Naive B cell (primary cell): ENCODE measurements at regions not wholly inside any gene's neighbourhood (a gene's known extent, or its start where the extent isn't known, plus 50 kb on each side); places are given as distances from the start of the nearest gene placed in this dataset.

Experiments
- ATAC-seq, 2 donors: fragments of 150-1000 bp; cut with Tn5 transposase; 2 replicates each; pipeline ENCODE4 v1.10.0; 2021; ENCODE audit warnings: low read depth in 2 of 2, mild to moderate bottlenecking in 2 of 2, moderate library complexity in 2 of 2
- DNase-seq: peaks from one replicate; pipeline ENCODE4 v3.0.0; 2022
- H3K27ac Mint-ChIP-seq, 6 donors: one replicate each; pipeline ENCODE4 v1.8.0; 2020 to 2022; ENCODE audit warnings: mild to moderate bottlenecking in 6 of 6, mixed read lengths in 6 of 6, moderate library complexity in 5 of 6, inconsistent platforms in 2 of 6
- H3K27me3 Mint-ChIP-seq, 3 donors: one replicate each; pipeline ENCODE4 v1.8.0; 2021 to 2022; ENCODE audit warnings: mixed read lengths in 3 of 3, mild to moderate bottlenecking in 1 of 3
- H3K36me3 Mint-ChIP-seq, 2 donors: one replicate each; pipeline ENCODE4 v1.8.0; 2020 to 2022; ENCODE audit warnings: mixed read lengths in 2 of 2, inconsistent platforms in 1 of 2, mild to moderate bottlenecking in 1 of 2
- H3K4me1 Mint-ChIP-seq, 3 donors: one replicate each; pipeline ENCODE4 v1.8.0; 2020 to 2022; ENCODE audit warnings: mixed read lengths in 3 of 3, inconsistent platforms in 1 of 3, mild to moderate bottlenecking in 1 of 3, moderate library complexity in 1 of 3
- H3K4me3 Mint-ChIP-seq, 8 donors: one replicate each; pipeline ENCODE4 v1.8.0; 2020 to 2022; ENCODE audit warnings: mild to moderate bottlenecking in 8 of 8, mixed read lengths in 8 of 8, moderate library complexity in 8 of 8, inconsistent platforms in 2 of 8
- H3K9me3 Mint-ChIP-seq, 7 donors: one replicate each; pipeline ENCODE4 v1.8.0; 2020 to 2022; ENCODE audit warnings: mixed read lengths in 7 of 7, mild to moderate bottlenecking in 5 of 7, inconsistent platforms in 2 of 7, moderate library complexity in 1 of 7

GRCh38 chr5:89280103-89281037 is 397.4 kb upstream of the MEF2C start:
- peaks cover 47 to 80% (median 79%) of the 10 kb centered on the region in 3 donors for H3K4me1 Mint-ChIP-seq
- DNase-seq (no peak), ATAC-seq (no peak)
- H3K27ac Mint-ChIP-seq, result peak overlapping the region in 1 of 6 donors; percentile 13
- no peaks in the 10 kb centered on the region for H3K27me3 Mint-ChIP-seq
- peaks cover 0 to 13% (median 9%) of the 10 kb centered on the region in 7 donors for H3K9me3 Mint-ChIP-seq
- H3K36me3 Mint-ChIP-seq, result peaks cover 9 to 16% of the 10 kb centered on the region in 2 donors
- H3K4me3 Mint-ChIP-seq, result peak overlapping the region in 5 of 8 donors; percentile 1 to 72 (median 44)

DNA sequence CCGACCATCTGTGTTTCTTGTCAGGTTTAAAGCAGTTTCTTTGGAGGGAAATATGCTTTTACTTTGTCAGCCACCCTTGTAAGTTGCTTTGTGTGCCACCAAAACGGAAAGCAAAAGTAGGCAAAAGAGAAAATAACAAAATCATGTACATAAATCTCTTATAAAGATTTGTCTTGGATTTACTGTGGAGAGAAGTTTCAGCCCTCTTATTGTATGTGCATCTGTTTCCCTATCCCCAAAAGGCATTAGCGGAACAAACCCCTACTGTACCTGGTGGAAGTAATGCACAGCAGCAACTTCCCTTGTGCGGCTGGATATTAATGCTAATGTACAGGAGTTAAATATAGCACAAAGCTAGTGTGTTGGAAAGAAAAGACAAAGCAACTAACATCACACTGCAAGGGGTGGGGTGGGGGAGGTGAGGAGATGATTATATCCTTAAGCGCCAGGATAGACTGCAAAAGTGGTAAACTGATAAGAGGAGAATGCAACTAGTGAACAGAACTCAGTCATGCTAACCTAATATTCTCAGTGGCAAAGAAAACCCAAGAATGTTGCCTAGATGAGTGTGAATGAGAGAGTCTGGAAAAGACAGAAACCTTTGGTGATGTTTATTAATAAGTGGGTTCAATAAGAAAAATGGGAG is 396.5 kb upstream of the MEF2C start:
- ATAC-seq (peak; percentile 54 to 67), DNase-seq (no peak)
- H3K27me3 Mint-ChIP-seq, result no peaks in the 10 kb centered on the region
- peak overlapping the region in 5 of 6 donors; percentile 29 to 60 (median 36) for H3K27ac Mint-ChIP-seq
- H3K4me1 Mint-ChIP-seq, result peaks cover 47 to 81% (median 79%) of the 10 kb centered on the region in 3 donors
- H3K4me3 Mint-ChIP-seq, result peak overlapping the region; percentile 47 to 86 (median 76)
- H3K9me3 Mint-ChIP-seq, result peaks cover 0 to 13% (median 6%) of the 10 kb centered on the region in 7 donors
- H3K36me3 Mint-ChIP-seq, result peaks cover 9 to 16% of the 10 kb centered on the region in 2 donors

GRCh38 chr5:89277816-89278215 is 394.8 kb upstream of the MEF2C start:
- Mint-ChIP-seq H3K9me3 (peaks cover 0 to 13% (median 6%) of the 10 kb centered on the region in 7 donors), H3K4me3 (peak overlapping the region in 2 of 8 donors; percentile 37 to 80), H3K4me1 (peaks cover 48 to 93% (median 89%) of the 10 kb centered on the region in 3 donors), H3K36me3 (peaks cover 9 to 16% of the 10 kb centered on the region in 2 donors), H3K27ac (no peak overlapping the region), H3K27me3 (no peaks in the 10 kb centered on the region)
- DNase-seq (no peak), ATAC-seq (no peak)

- H3K4me3 Mint-ChIP-seq, result peak overlapping the region in 4 of 8 donors; percentile 1 to 29 (median 14)
- H3K27ac Mint-ChIP-seq, result peak overlapping the region in 4 of 6 donors; percentile 16 to 73 (median 26)
- ATAC-seq (no peak), DNase-seq (no peak)
- no peaks in the 10 kb centered on the region for H3K27me3 Mint-ChIP-seq
- peaks cover 0 to 13% (median 6%) of the 10 kb centered on the region in 7 donors for H3K9me3 Mint-ChIP-seq
- H3K4me1 Mint-ChIP-seq, result peaks cover 55 to 93% (median 89%) of the 10 kb centered on the region in 3 donors
- peaks cover 9 to 16% of the 10 kb centered on the region in 2 donors for H3K36me3 Mint-ChIP-seq
Measured at GRCh38 chr5:89276566-89277305, 393.8 kb upstream of the MEF2C start.

- Mint-ChIP-seq H3K36me3 (peaks cover 9 to 16% of the 10 kb centered on the region in 2 donors), H3K27me3 (no peaks in the 10 kb centered on the region), H3K27ac (peak overlapping the region; percentile 19 to 85 (median 81)), H3K4me1 (peaks cover 57 to 93% (median 88%) of the 10 kb centered on the region in 3 donors), H3K4me3 (peak overlapping the region in 5 of 8 donors; percentile 22 to 68 (median 51)), H3K9me3 (peaks cover 0 to 13% (median 6%) of the 10 kb centered on the region in 7 donors)
- DNase-seq (no peak), ATAC-seq (peak; percentile 14 to 18)
Measured at GRCh38 chr5:89275066-89275855, 392.3 kb upstream of the MEF2C start.

GRCh38 chr5:89273289-89273688 is 390.3 kb upstream of the MEF2C start:
- ATAC-seq (no peak), DNase-seq (no peak)
- Mint-ChIP-seq H3K27me3 (no peaks in the 10 kb centered on the region), H3K27ac (peak overlapping the region; percentile 14 to 97 (median 60)), H3K4me3 (peak overlapping the region in 3 of 8 donors; percentile 29 to 77 (median 51)), H3K4me1 (peaks cover 58 to 94% (median 90%) of the 10 kb centered on the region in 3 donors), H3K36me3 (peaks cover 6 to 16% of the 10 kb centered on the region in 2 donors), H3K9me3 (peaks cover 0 to 13% (median 9%) of the 10 kb centered on the region in 7 donors)

DNA sequence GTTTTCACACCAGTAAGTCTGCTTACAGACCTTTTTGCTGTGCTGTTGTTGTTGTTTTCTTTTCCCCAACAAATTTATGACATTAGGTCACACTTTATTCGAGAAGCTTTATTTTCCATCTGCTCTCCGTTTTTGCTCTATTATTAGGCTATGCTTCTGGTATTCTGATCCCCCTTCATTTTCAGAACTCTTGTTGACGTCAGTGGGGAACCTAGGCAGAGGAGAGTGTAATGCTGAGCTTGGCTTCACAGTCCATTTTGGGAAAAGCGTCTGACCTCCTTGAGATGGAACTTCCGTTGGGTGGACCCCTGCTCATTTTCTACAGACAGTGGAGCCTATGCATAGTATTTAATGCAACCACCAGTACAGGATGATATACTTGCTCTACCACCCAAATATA is 387.9 kb upstream of the MEF2C start:
- H3K36me3 Mint-ChIP-seq, result no peaks in the 10 kb centered on the region
- ATAC-seq (peak in 1 of 2 donors; percentile 6), DNase-seq (no peak)
- peaks cover 65 to 97% (median 93%) of the 10 kb centered on the region in 3 donors for H3K4me1 Mint-ChIP-seq
- H3K27ac Mint-ChIP-seq, result peak overlapping the region; percentile 87 to 97 (median 92)
- peak overlapping the region; percentile 47 to 89 (median 78) for H3K4me3 Mint-ChIP-seq
- H3K9me3 Mint-ChIP-seq, result peaks cover 0 to 7% (median 0%) of the 10 kb centered on the region in 7 donors
- H3K27me3 Mint-ChIP-seq, result no peaks in the 10 kb centered on the region

- peaks cover 0 to 6% (median 0%) of the 10 kb centered on the region in 7 donors for H3K9me3 Mint-ChIP-seq
- H3K4me1 Mint-ChIP-seq, result peaks cover 59 to 85% (median 82%) of the 10 kb centered on the region in 3 donors
- H3K27ac Mint-ChIP-seq, result peak overlapping the region; percentile 78 to 96 (median 86)
- H3K36me3 Mint-ChIP-seq, result no peaks in the 10 kb centered on the region
- H3K27me3 Mint-ChIP-seq, result no peaks in the 10 kb centered on the region
- ATAC-seq (no peak), DNase-seq (no peak)
- peak overlapping the region in 7 of 8 donors; percentile 29 to 83 (median 56) for H3K4me3 Mint-ChIP-seq
Measured at GRCh38 chr5:89269721-89270120, 386.7 kb upstream of the MEF2C start.

GRCh38 chr5:89268460-89268859 is 385.5 kb upstream of the MEF2C start:
- H3K4me1 Mint-ChIP-seq, result peaks cover 53 to 80% (median 77%) of the 10 kb centered on the region in 3 donors
- DNase-seq (peak; percentile 33), ATAC-seq (peak; percentile 43 to 52)
- no peaks in the 10 kb centered on the region for H3K36me3 Mint-ChIP-seq
- peak overlapping the region; percentile 78 to 96 (median 90) for H3K27ac Mint-ChIP-seq
- no peaks in the 10 kb centered on the region for H3K27me3 Mint-ChIP-seq
- H3K9me3 Mint-ChIP-seq, result peaks cover 0 to 6% (median 0%) of the 10 kb centered on the region in 7 donors
- H3K4me3 Mint-ChIP-seq, result peak overlapping the region; percentile 69 to 86 (median 74)

GRCh38 chr5:89267788-89268187 is 384.8 kb upstream of the MEF2C start:
- Mint-ChIP-seq H3K36me3 (no peaks in the 10 kb centered on the region), H3K27ac (peak overlapping the region; percentile 78 to 96 (median 90)), H3K4me3 (peak overlapping the region; percentile 3 to 84 (median 73)), H3K27me3 (no peaks in the 10 kb centered on the region), H3K4me1 (peaks cover 53 to 74% (median 71%) of the 10 kb centered on the region in 3 donors), H3K9me3 (peaks cover 0 to 6% (median 0%) of the 10 kb centered on the region in 7 donors)
- DNase-seq (peak; percentile 33), ATAC-seq (peak; percentile 35 to 40)

DNA sequence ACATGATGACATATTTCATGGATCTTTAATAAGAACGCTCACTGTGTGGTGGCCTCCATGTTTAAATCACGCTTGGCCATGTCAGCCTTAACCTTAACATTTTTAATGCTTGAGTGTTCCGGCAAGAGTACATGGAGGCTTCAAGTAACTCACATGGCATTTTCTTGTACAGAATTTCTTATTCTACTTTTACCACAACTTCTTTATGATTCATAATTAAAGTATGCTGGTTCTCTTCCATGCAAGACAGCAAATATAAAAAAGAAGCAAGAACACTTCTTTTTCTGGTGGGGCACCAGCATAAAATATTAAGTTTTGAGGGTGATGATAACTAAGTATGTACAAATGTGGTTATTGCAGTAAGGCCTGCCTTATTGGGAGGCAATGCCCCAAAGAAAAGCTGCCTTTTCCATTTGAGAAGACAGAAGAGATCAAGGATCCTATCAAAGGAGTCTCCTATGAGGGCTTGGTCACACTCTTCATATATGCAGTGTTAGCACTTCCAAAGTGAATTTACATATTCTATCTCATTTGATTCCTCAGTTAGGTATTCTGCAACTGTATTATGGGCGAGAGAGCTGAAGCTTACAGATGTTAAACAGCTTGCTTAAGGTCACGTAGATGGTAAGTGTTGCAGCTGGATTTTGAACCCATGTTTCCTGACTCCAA is 382.7 kb upstream of the MEF2C start:
- ATAC-seq, result no peak
- H3K9me3 Mint-ChIP-seq, result peaks cover 0 to 6% (median 0%) of the 10 kb centered on the region in 7 donors
- no peak for DNase-seq
- no peaks in the 10 kb centered on the region for H3K36me3 Mint-ChIP-seq
- H3K27ac Mint-ChIP-seq, result peak overlapping the region in 1 of 6 donors; percentile 90
- no peaks in the 10 kb centered on the region for H3K27me3 Mint-ChIP-seq
- H3K4me3 Mint-ChIP-seq, result no peak overlapping the region
- H3K4me1 Mint-ChIP-seq, result peaks cover 42 to 66% (median 61%) of the 10 kb centered on the region in 3 donors
